HFF-Myc (cell line): ENCODE measurements at regions not wholly inside any gene's neighbourhood (a gene's known extent, or its start where the extent isn't known, plus 50 kb on each side); places are given as distances from the start of the nearest gene placed in this dataset.

Experiments used
- DNase-seq: peaks from one replicate; pipeline ENCODE4 v3.0.0-alpha.2; 2011; ENCODE audit warnings: low read depth; ENCODE audit errors: extremely low read depth
- H3K4me3 ChIP-seq: replicated peaks from 2 replicates; pipeline ENCODE4 v1.5.1; 2011; ENCODE audit warnings: low read depth, mild to moderate bottlenecking, control low read depth, low read length
- CTCF ChIP-seq: IDR thresholded peaks from 2 replicates; pipeline ENCODE4 v1.5.1; 2012; ENCODE audit warnings: mild to moderate bottlenecking, low read depth, low read length, control low read depth; ENCODE audit errors: missing control alignments

- no peak for TF ChIP-seq CTCF
- DNase-seq, result no peak
- no peak overlapping the region for H3K4me3 ChIP-seq
These were observed 1424.1 kb downstream of the CDH11 start for GRCh38 chr16:63697736-63698135.

GRCh38 chr16:63695347-63695746, 1426.5 kb downstream of the CDH11 start:
- no peak for TF ChIP-seq CTCF
- DNase-seq, result no peak
- no peak overlapping the region for H3K4me3 ChIP-seq

GRCh38 chr16:63690961-63691360, 1430.9 kb downstream of the CDH11 start:
- no peak overlapping the region for H3K4me3 ChIP-seq
- no peak for TF ChIP-seq CTCF
- no peak for DNase-seq

- H3K4me3 ChIP-seq, result no peak overlapping the region
- no peak for DNase-seq
- TF ChIP-seq CTCF, result no peak
These were observed 1431.6 kb downstream of the CDH11 start for GRCh38 chr16:63690267-63690666.

- no peak overlapping the region for H3K4me3 ChIP-seq
- TF ChIP-seq CTCF, result no peak
- no peak for DNase-seq
These were observed 1432.8 kb downstream of the CDH11 start for GRCh38 chr16:63689068-63689467.

GRCh38 chr16:63684149-63685101, 1437.4 kb downstream of the CDH11 start:
- no peak for DNase-seq
- TF ChIP-seq CTCF, result no peak
- no peak overlapping the region for H3K4me3 ChIP-seq
